DOHH2 (cell line): ENCODE measurements at regions not wholly inside any gene's neighbourhood (a gene's known extent, or its start where the extent isn't known, plus 50 kb on each side); places are given as distances from the start of the nearest gene placed in this dataset.

Experiments used
- H3F3A ChIP-seq: fragments of 200-600 bp; sonication (generic), shearing (Covaris generic); 2 replicates; pipeline ENCODE4 v1.6.0; 2016; ENCODE audit warnings: antibody characterized with exemption, mild to moderate bottlenecking; ENCODE audit not compliant: control insufficient read depth, insufficient read depth
- H3K27ac ChIP-seq: fragments of 200-600 bp; sonication (generic); 2 replicates; pipeline ENCODE4 v1.5.1; 2014; ENCODE audit warnings: low read depth, mild to moderate bottlenecking, low read length, moderate library complexity
- H3K27me3 ChIP-seq: fragments of 200-600 bp; sonication (generic); 2 replicates; pipeline ENCODE4 v1.6.1; 2014; ENCODE audit warnings: mild to moderate bottlenecking, low read length, mixed read lengths; ENCODE audit not compliant: control insufficient read depth
- H3K36me3 ChIP-seq: fragments of 200-600 bp; sonication (generic); 2 replicates; pipeline ENCODE4 v1.6.1; 2014; ENCODE audit warnings: mild to moderate bottlenecking, low read length, moderate library complexity, mixed read lengths; ENCODE audit not compliant: control insufficient read depth
- H3K4me1 ChIP-seq: fragments of 200-600 bp; sonication (generic); 2 replicates; pipeline ENCODE4 v1.6.1; 2014; ENCODE audit warnings: mild to moderate bottlenecking, low read length, mixed read lengths; ENCODE audit not compliant: control insufficient read depth
- H3K4me2 ChIP-seq: fragments of 200-600 bp; sonication (generic); 2 replicates; pipeline ENCODE4 v1.6.0; 2014; ENCODE audit warnings: mild to moderate bottlenecking, low read length, moderate library complexity
- H3K4me3 ChIP-seq: fragments of 200-600 bp; sonication (generic); 2 replicates; pipeline ENCODE4 v1.5.1; 2014; ENCODE audit warnings: mild to moderate bottlenecking, low read length, mixed read lengths
- H3K79me2 ChIP-seq: fragments of 200-600 bp; sonication (generic); 2 replicates; pipeline ENCODE4 v1.6.1; 2014; ENCODE audit warnings: mild to moderate bottlenecking, low read length, mixed read lengths; ENCODE audit not compliant: control insufficient read depth
- H3K9me2 ChIP-seq: fragments of 200-600 bp; sonication (generic); replicated peaks from 2 replicates; pipeline ENCODE4 v1.6.1; 2014; ENCODE audit warnings: mild to moderate bottlenecking, low read length, mixed read lengths; ENCODE audit not compliant: control insufficient read depth
- H3K9me3 ChIP-seq: fragments of 200-600 bp; sonication (generic); 2 replicates; pipeline ENCODE4 v1.6.1; 2014; ENCODE audit warnings: antibody characterized with exemption, low read length, mixed read lengths; ENCODE audit not compliant: control insufficient read depth, insufficient read depth
- H4K20me1 ChIP-seq: fragments of 200-600 bp; sonication (generic); 2 replicates; pipeline ENCODE4 v1.6.0; 2014; ENCODE audit warnings: low read depth, mild to moderate bottlenecking, antibody characterized with exemption, low read length, moderate library complexity; ENCODE audit not compliant: control insufficient read depth, insufficient read depth
- EZH2phosphoT487 ChIP-seq: fragments of 200-600 bp; sonication (generic); IDR thresholded peaks from 2 replicates; pipeline ENCODE4 v1.6.1; 2017; ENCODE audit warnings: borderline replicate concordance, mild to moderate bottlenecking, antibody characterized with exemption, low read length, moderate library complexity, mixed read lengths
- TF ChIP-seq, protein P1 (sequence below): fragments of 200-600 bp; sonication (generic); IDR thresholded peaks from one replicate; pipeline ENCODE4 v1.5.1; 2014; ENCODE audit warnings: antibody characterized with exemption, mild to moderate bottlenecking, low read depth, low read length; ENCODE audit not compliant: poor library complexity, severe bottlenecking

DNA sequence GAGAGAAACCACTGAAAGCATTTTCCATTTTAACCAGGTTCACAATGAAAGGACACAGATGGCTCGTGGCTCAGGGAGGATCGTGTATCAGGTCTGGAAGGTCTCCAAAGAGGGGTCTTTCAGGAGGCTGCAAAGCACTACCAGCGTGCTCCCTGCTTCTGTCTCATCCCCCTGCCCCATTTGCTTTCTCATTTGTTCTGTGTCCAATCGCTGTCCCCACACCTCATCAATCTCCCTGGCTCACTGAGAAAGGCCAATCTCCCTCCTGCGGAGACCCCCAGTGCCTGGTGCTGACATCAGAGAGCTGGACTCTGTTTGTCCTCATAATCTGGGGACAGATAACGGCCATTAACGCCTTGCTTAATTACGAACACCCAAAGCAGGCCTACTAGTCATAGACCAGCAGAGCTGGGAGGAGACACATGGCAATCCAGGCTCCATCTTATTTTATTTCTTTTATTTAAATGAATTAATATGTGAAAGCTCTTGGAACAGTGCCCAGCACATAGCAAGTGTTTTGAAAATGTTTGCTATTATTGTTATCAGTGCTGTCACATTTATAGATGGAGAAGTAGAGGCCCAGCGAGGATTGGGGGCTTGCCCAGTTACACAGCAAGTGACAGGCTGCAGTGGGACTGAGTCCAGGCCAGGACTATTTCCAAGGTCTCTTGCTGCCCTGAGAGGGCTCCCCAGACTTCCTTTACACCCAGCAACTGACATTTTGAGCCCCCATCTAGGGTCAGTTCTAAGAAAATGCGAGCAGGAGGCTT, 341.0 kb upstream of the USP24 start:
- Histone ChIP-seq H3K4me1 (no peaks in the 10 kb centered on the region), H3K27ac (no peak overlapping the region), H3K4me2 (no peak overlapping the region), H3K9me3 (no peaks in the 10 kb centered on the region), H3F3A (no peaks in the 10 kb centered on the region), H3K4me3 (no peak overlapping the region), H4K20me1 (no peaks in the 10 kb centered on the region), H3K27me3 (no peaks in the 10 kb centered on the region), H3K9me2 (no peaks in the 10 kb centered on the region), H3K79me2 (no peaks in the 10 kb centered on the region), H3K36me3 (no peaks in the 10 kb centered on the region)
- TF ChIP-seq, protein P1, sequence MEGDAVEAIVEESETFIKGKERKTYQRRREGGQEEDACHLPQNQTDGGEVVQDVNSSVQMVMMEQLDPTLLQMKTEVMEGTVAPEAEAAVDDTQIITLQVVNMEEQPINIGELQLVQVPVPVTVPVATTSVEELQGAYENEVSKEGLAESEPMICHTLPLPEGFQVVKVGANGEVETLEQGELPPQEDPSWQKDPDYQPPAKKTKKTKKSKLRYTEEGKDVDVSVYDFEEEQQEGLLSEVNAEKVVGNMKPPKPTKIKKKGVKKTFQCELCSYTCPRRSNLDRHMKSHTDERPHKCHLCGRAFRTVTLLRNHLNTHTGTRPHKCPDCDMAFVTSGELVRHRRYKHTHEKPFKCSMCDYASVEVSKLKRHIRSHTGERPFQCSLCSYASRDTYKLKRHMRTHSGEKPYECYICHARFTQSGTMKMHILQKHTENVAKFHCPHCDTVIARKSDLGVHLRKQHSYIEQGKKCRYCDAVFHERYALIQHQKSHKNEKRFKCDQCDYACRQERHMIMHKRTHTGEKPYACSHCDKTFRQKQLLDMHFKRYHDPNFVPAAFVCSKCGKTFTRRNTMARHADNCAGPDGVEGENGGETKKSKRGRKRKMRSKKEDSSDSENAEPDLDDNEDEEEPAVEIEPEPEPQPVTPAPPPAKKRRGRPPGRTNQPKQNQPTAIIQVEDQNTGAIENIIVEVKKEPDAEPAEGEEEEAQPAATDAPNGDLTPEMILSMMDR, result no peak
- no peak for TF ChIP-seq EZH2phosphoT487

DNA sequence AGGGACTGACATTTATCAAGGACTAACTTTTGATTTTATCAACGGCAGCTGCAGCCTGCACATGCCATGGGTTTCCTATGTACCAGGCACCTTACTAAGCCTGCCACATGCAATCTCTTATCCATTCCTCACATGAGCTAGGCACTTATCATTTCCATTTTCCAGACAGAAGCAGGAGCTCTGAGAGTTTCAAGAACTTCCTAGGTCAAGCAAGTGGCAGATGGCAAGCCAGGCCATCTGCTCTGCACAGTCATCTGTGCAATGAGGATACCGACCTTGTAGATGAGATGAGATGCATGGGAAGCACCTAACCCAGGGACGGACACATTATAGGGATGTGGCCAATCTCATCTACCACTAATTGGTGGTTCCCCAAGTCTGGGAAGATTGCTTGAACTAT, 339.4 kb upstream of the USP24 start:
- TF ChIP-seq EZH2phosphoT487, result no peak
- TF ChIP-seq, protein P1, result no peak
- no peaks in the 10 kb centered on the region for H3K9me2 ChIP-seq
- H3K4me3 ChIP-seq, result no peak overlapping the region
- H3K36me3 ChIP-seq, result no peaks in the 10 kb centered on the region
- H3K9me3 ChIP-seq, result no peaks in the 10 kb centered on the region
- no peaks in the 10 kb centered on the region for H3K79me2 ChIP-seq
- no peak overlapping the region for H3K27ac ChIP-seq
- H3K4me1 ChIP-seq, result no peaks in the 10 kb centered on the region
- H3F3A ChIP-seq, result no peaks in the 10 kb centered on the region
- no peak overlapping the region for H3K4me2 ChIP-seq
- H3K27me3 ChIP-seq, result no peaks in the 10 kb centered on the region
- no peaks in the 10 kb centered on the region for H4K20me1 ChIP-seq

DNA sequence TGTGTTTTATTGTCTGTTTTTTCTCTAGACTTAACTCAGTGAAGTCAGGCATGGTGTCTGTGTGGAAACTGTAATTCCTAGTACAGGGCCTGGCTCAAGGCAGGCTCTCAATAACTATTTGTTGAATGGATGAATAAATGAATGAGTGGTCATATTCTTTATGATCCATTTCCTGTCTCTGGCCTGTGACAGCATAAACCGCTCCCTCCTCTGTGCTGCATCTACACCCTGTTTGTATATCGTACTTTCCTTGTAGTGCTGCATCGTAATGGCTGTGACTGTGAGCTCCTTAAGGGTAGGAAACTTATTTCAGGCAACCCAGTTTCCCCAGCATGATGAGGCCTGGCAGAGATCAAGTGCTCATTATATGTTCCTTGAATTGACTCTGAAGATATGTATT, 337.5 kb upstream of the USP24 start:
- H3K79me2 ChIP-seq, result no peaks in the 10 kb centered on the region
- H3K27me3 ChIP-seq, result no peaks in the 10 kb centered on the region
- H3K4me1 ChIP-seq, result no peaks in the 10 kb centered on the region
- no peak overlapping the region for H3K4me3 ChIP-seq
- H3K4me2 ChIP-seq, result no peak overlapping the region
- TF ChIP-seq, protein P1, result no peak
- TF ChIP-seq EZH2phosphoT487, result no peak
- H4K20me1 ChIP-seq, result no peaks in the 10 kb centered on the region
- H3K36me3 ChIP-seq, result no peaks in the 10 kb centered on the region
- H3K27ac ChIP-seq, result no peak overlapping the region
- H3K9me2 ChIP-seq, result no peaks in the 10 kb centered on the region
- H3F3A ChIP-seq, result no peaks in the 10 kb centered on the region
- H3K9me3 ChIP-seq, result no peaks in the 10 kb centered on the region
